Lower lobe of right lung (tissue), 2 donors: ENCODE measurements at regions not wholly inside any gene's neighbourhood (a gene's known extent, or its start where the extent isn't known, plus 50 kb on each side); places are given as distances from the start of the nearest gene placed in this dataset.

ENCODE experiments used
- ATAC-seq, 2 donors: fragments of 200-7000 bp; cut with Tn5 transposase; one replicate each; pipeline ENCODE4 v1.9.1; 2020 to 2022; ENCODE audit warnings: mild to moderate bottlenecking in 2 of 2, moderate library complexity in 2 of 2
- DNase-seq: peaks from one replicate; pipeline ENCODE4 v3.0.0-alpha.2; 2020
- H3K27ac ChIP-seq: fragments of 200-600 bp; one replicate; pipeline ENCODE4 v1.8.0; 2022
- H3K27me3 ChIP-seq: fragments of 200-600 bp; one replicate; pipeline ENCODE4 v1.8.0; 2022; ENCODE audit warnings: low read depth
- H3K36me3 ChIP-seq: fragments of 200-600 bp; one replicate; pipeline ENCODE4 v1.8.0; 2022; ENCODE audit warnings: mild to moderate bottlenecking
- H3K4me1 ChIP-seq: fragments of 200-600 bp; one replicate; pipeline ENCODE4 v1.8.0; 2022
- H3K4me3 ChIP-seq: fragments of 200-600 bp; one replicate; pipeline ENCODE4 v1.8.0; 2022; ENCODE audit warnings: mild to moderate bottlenecking
- H3K9me3 ChIP-seq: fragments of 200-600 bp; one replicate; pipeline ENCODE4 v1.8.0; 2022
- intact Hi-C: fragments of 100-400 bp; cut with DNase I; formaldehyde crosslinking; loops from one replicate; pipeline ENCODE4 v1.11.0; 2022
- TF ChIP-seq, protein P1 (sequence below): fragments of 200-600 bp; IDR thresholded peaks from one replicate; pipeline ENCODE4 v1.8.0; 2022; ENCODE audit warnings: antibody characterized with exemption, mild to moderate bottlenecking
- donor health status: DM: no; HTN: yes; CAD: no; lungs with severe emphysema.

- H3K9me3 ChIP-seq: no peaks in the 10 kb centered on the region
- DNase-seq: no peak
Measured at GRCh38 chr4:32010221-32010620, 1290.1 kb downstream of the PCDH7 start.

GRCh38 chr4:32022071-32022470 lies 1301.9 kb downstream of the PCDH7 start:
- TF ChIP-seq, protein P1, sequence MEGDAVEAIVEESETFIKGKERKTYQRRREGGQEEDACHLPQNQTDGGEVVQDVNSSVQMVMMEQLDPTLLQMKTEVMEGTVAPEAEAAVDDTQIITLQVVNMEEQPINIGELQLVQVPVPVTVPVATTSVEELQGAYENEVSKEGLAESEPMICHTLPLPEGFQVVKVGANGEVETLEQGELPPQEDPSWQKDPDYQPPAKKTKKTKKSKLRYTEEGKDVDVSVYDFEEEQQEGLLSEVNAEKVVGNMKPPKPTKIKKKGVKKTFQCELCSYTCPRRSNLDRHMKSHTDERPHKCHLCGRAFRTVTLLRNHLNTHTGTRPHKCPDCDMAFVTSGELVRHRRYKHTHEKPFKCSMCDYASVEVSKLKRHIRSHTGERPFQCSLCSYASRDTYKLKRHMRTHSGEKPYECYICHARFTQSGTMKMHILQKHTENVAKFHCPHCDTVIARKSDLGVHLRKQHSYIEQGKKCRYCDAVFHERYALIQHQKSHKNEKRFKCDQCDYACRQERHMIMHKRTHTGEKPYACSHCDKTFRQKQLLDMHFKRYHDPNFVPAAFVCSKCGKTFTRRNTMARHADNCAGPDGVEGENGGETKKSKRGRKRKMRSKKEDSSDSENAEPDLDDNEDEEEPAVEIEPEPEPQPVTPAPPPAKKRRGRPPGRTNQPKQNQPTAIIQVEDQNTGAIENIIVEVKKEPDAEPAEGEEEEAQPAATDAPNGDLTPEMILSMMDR: no peak
- intact Hi-C loops: no loop called here
- DNase-seq (no peak), ATAC-seq (no peak)
- Histone ChIP-seq H3K36me3 (no peaks in the 10 kb centered on the region), H3K9me3 (no peaks in the 10 kb centered on the region), H3K4me1 (no peaks in the 10 kb centered on the region), H3K27me3 (no peaks in the 10 kb centered on the region), H3K4me3 (no peak overlapping the region), H3K27ac (no peak overlapping the region)

More at GRCh38 chr4:32010221-32010620, 1290.1 kb downstream of the PCDH7 start:
- no peaks in the 10 kb centered on the region for H3K4me1 ChIP-seq
- H3K4me3 ChIP-seq: no peak overlapping the region
- ATAC-seq: no peak
- no peaks in the 10 kb centered on the region for H3K36me3 ChIP-seq
- intact Hi-C loops: no loop called here
- no peaks in the 10 kb centered on the region for H3K27me3 ChIP-seq
- H3K27ac ChIP-seq: no peak overlapping the region
- TF ChIP-seq, protein P1: no peak

GRCh38 chr4:32025851-32026459 lies 1305.8 kb downstream of the PCDH7 start:
- ATAC-seq (no peak), DNase-seq (no peak)
- Histone ChIP-seq H3K27me3 (no peaks in the 10 kb centered on the region), H3K36me3 (no peaks in the 10 kb centered on the region), H3K4me1 (no peaks in the 10 kb centered on the region), H3K27ac (no peak overlapping the region), H3K9me3 (no peaks in the 10 kb centered on the region), H3K4me3 (no peak overlapping the region)
- TF ChIP-seq, protein P1: no peak
- intact Hi-C loops: no loop called here

- H3K4me3 ChIP-seq: no peak overlapping the region
- no peaks in the 10 kb centered on the region for H3K4me1 ChIP-seq
- TF ChIP-seq, protein P1: no peak
- DNase-seq (no peak), ATAC-seq (no peak)
- H3K27ac ChIP-seq: no peak overlapping the region
- no peaks in the 10 kb centered on the region for H3K36me3 ChIP-seq
- intact Hi-C loops: no loop called here
- H3K9me3 ChIP-seq: no peaks in the 10 kb centered on the region
- no peaks in the 10 kb centered on the region for H3K27me3 ChIP-seq
Measured at GRCh38 chr4:32030406-32030805, 1310.2 kb downstream of the PCDH7 start.

- no peak for ATAC-seq
- TF ChIP-seq, protein P1: no peak
Measured at GRCh38 chr4:32031026-32031425, 1310.9 kb downstream of the PCDH7 start.

More at GRCh38 chr4:32031026-32031425, 1310.9 kb downstream of the PCDH7 start:
- intact Hi-C loops: no loop called here
- Histone ChIP-seq H3K36me3 (no peaks in the 10 kb centered on the region), H3K27ac (no peak overlapping the region), H3K9me3 (no peaks in the 10 kb centered on the region), H3K27me3 (no peaks in the 10 kb centered on the region), H3K4me3 (no peak overlapping the region), H3K4me1 (no peaks in the 10 kb centered on the region)
- DNase-seq: no peak
